ENCODE measurements at regions not wholly inside any gene's neighbourhood (a gene's known extent, or its start where the extent isn't known, plus 50 kb on each side); places are given as distances from the start of the nearest gene placed in this dataset.

DNA sequence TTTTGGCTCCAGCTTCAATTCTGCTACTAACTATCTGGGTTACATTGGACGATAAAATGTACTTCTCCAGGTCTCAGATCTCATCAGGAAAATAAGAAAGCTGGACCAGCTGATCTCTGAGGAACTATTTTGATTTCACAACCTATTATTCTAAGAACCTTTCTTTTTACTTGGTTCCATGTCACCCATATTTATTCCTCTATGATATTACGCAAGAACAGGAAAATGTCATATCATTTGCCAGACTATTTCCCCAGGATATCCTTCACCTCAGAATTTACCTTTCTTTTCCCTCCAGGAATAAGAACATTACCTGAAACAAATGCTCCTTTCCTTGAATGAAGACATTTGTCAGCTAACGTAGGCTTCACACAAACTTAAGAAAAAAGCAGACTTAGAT, 387.5 kb upstream of the RAG2 start:
- no peak for TF ChIP-seq EZH2 (IDR thresholded peaks at IDR 0.05; ENCODE audit: insufficient read depth, poor library complexity, severe bottlenecking)
- no peak for TF ChIP-seq EZH2phosphoT487 (IDR thresholded peaks at IDR 0.05; ENCODE audit: insufficient read depth, low read depth)

All from GM23248 (cell line).